Astrocyte (in vitro differentiated cells and primary cell): ENCODE measurements at regions not wholly inside any gene's neighbourhood (a gene's known extent, or its start where the extent isn't known, plus 50 kb on each side); places are given as distances from the start of the nearest gene placed in this dataset.

Experiments used
- DNase-seq: peaks from one replicate; pipeline ENCODE4 v3.0.0-alpha.2; 2010; ENCODE audit warnings: low read depth
- FAIRE-seq: peaks from 2 replicates; lab custom pipeline; 2011; peaks lifted over from hg19 to GRCh38; lab: Jason Lieb, UNC
- H2AFZ ChIP-seq: 2 replicates; pipeline ENCODE4 v1.6.0; 2012; ENCODE audit warnings: low read depth, low read length, inconsistent platforms
- H3K27ac ChIP-seq: 2 replicates; pipeline ENCODE4 v1.5.1; 2011; ENCODE audit warnings: low read depth, low read length, inconsistent platforms
- H3K27me3 ChIP-seq: 2 replicates; pipeline ENCODE4 v1.6.0; 2011; ENCODE audit warnings: low read length, inconsistent platforms; ENCODE audit not compliant: insufficient read depth
- H3K36me3 ChIP-seq: 2 replicates; pipeline ENCODE4 v1.5.1; 2011; ENCODE audit warnings: low read length, inconsistent platforms; ENCODE audit not compliant: insufficient read depth
- H3K4me1 ChIP-seq: 2 replicates; pipeline ENCODE4 v1.5.1; 2011; ENCODE audit warnings: low read length, inconsistent platforms; ENCODE audit not compliant: insufficient read depth
- H3K4me2 ChIP-seq: 2 replicates; pipeline ENCODE4 v1.6.0; 2012; ENCODE audit warnings: low read length, inconsistent platforms
- H3K4me3 ChIP-seq: 2 replicates; pipeline ENCODE4 v1.5.1; 2011; ENCODE audit warnings: low read depth, mild to moderate bottlenecking, low read length, inconsistent platforms; ENCODE audit not compliant: insufficient read depth
- H3K79me2 ChIP-seq: 2 replicates; pipeline ENCODE4 v1.6.0; 2012; ENCODE audit warnings: mild to moderate bottlenecking, low read length, inconsistent platforms; ENCODE audit not compliant: insufficient read depth
- H3K9ac ChIP-seq: 2 replicates; pipeline ENCODE4 v1.6.0; 2012; ENCODE audit warnings: mild to moderate bottlenecking, low read length, inconsistent platforms
- H3K9me3 ChIP-seq: 2 replicates; pipeline ENCODE4 v1.5.1; 2012; ENCODE audit warnings: low read depth, mild to moderate bottlenecking, low read length, inconsistent platforms; ENCODE audit not compliant: insufficient read depth
- H4K20me1 ChIP-seq: 2 replicates; pipeline ENCODE4 v1.6.0; 2012; ENCODE audit warnings: low read length, inconsistent platforms; ENCODE audit not compliant: insufficient read depth
- H3K27ac Mint-ChIP-seq: one replicate; pipeline ENCODE4 v1.8.0; 2021; ENCODE audit warnings: mild to moderate bottlenecking, mixed read lengths; ENCODE audit not compliant: unreplicated experiment
- H3K27me3 Mint-ChIP-seq: one replicate; pipeline ENCODE4 v1.8.0; 2021; ENCODE audit warnings: low read depth, mixed read lengths; ENCODE audit not compliant: unreplicated experiment
- H3K36me3 Mint-ChIP-seq: one replicate; pipeline ENCODE4 v1.8.0; 2021; ENCODE audit warnings: low read depth, mixed read lengths; ENCODE audit not compliant: unreplicated experiment
- H3K4me1 Mint-ChIP-seq: one replicate; pipeline ENCODE4 v1.8.0; 2021; ENCODE audit warnings: low read depth, mixed read lengths; ENCODE audit not compliant: unreplicated experiment
- H3K4me3 Mint-ChIP-seq: one replicate; pipeline ENCODE4 v1.8.0; 2021; ENCODE audit warnings: mild to moderate bottlenecking, moderate library complexity, mixed read lengths; ENCODE audit not compliant: unreplicated experiment
- H3K9me3 Mint-ChIP-seq: one replicate; pipeline ENCODE4 v1.8.0; 2021; ENCODE audit warnings: mild to moderate bottlenecking, mixed read lengths; ENCODE audit not compliant: unreplicated experiment
- EZH2 ChIP-seq: IDR thresholded peaks from 2 replicates; pipeline ENCODE4 v1.6.1; 2012; ENCODE audit warnings: mild to moderate bottlenecking, low read length, inconsistent platforms; ENCODE audit not compliant: insufficient read depth
- TF ChIP-seq, protein P1 (sequence below): IDR thresholded peaks from 2 replicates; pipeline ENCODE4 v1.5.1; 2011; ENCODE audit warnings: low read depth, mild to moderate bottlenecking, inconsistent platforms, low read length, moderate library complexity; ENCODE audit not compliant: insufficient read depth

DNA sequence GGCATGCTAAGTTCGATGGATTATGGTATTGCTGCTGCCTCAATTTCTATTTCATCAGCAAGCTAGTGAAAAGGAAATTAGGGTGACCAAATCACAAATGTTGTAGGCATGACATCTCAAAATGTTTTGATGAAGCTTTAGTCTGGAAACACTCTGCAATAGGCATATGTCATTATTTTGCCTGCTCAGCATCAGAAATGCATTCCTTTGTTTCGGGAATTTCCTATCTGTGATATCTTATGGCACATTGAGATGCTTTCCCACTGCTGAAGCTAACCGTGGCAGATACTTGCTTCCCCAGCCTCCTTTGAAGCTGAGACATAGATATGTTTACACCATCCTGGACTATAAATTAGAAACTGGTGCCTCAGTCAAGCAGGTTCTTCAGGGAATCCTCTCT, 119.7 kb downstream of the CDC42EP3 start:
- Mint-ChIP-seq H3K4me1 (peaks cover 2% of the 10 kb centered on the region), H3K36me3 (no peaks in the 10 kb centered on the region), H3K9me3 (no peaks in the 10 kb centered on the region), H3K27me3 (no peaks in the 10 kb centered on the region), H3K4me3 (no peak overlapping the region), H3K27ac (no peak overlapping the region)
- Histone ChIP-seq H3K4me1 (no peaks in the 10 kb centered on the region), H4K20me1 (no peaks in the 10 kb centered on the region), H3K27ac (no peak overlapping the region), H3K36me3 (no peaks in the 10 kb centered on the region), H3K4me3 (no peak overlapping the region), H3K27me3 (no peaks in the 10 kb centered on the region), H2AFZ (no peak overlapping the region), H3K9ac (no peak overlapping the region), H3K9me3 (no peaks in the 10 kb centered on the region), H3K4me2 (no peak overlapping the region), H3K79me2 (no peaks in the 10 kb centered on the region)
- no peak for FAIRE-seq
- no peak for DNase-seq
- TF ChIP-seq, protein P1, sequence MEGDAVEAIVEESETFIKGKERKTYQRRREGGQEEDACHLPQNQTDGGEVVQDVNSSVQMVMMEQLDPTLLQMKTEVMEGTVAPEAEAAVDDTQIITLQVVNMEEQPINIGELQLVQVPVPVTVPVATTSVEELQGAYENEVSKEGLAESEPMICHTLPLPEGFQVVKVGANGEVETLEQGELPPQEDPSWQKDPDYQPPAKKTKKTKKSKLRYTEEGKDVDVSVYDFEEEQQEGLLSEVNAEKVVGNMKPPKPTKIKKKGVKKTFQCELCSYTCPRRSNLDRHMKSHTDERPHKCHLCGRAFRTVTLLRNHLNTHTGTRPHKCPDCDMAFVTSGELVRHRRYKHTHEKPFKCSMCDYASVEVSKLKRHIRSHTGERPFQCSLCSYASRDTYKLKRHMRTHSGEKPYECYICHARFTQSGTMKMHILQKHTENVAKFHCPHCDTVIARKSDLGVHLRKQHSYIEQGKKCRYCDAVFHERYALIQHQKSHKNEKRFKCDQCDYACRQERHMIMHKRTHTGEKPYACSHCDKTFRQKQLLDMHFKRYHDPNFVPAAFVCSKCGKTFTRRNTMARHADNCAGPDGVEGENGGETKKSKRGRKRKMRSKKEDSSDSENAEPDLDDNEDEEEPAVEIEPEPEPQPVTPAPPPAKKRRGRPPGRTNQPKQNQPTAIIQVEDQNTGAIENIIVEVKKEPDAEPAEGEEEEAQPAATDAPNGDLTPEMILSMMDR = no peak
- TF ChIP-seq EZH2 = no peak

DNA sequence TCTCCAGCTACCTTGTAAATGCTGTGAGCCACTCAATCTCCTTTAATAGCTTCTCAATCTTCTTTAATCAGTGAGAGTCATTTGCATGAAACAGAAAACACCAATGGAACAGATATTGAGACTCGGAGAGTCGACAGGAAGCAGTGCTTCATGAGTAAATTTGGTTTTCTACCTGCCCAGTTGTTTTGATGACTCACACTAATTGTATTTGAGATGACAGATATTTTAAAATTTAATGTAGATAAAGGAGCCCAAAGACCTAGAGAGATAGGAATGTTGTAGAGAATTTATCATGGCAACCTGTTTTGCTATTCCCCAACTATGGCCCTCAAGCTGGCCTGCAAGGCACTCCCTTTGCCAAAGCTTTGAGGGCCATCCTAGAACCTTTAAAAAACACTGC, 119.1 kb downstream of the CDC42EP3 start:
- no peaks in the 10 kb centered on the region for H3K4me1 ChIP-seq
- no peaks in the 10 kb centered on the region for H3K36me3 Mint-ChIP-seq
- H3K27me3 Mint-ChIP-seq = peaks cover 4% of the 10 kb centered on the region
- peaks cover 7% of the 10 kb centered on the region for H3K4me1 Mint-ChIP-seq
- no peak overlapping the region for H2AFZ ChIP-seq
- no peak overlapping the region for H3K4me3 Mint-ChIP-seq
- no peak overlapping the region for H3K4me3 ChIP-seq
- no peaks in the 10 kb centered on the region for H4K20me1 ChIP-seq
- H3K79me2 ChIP-seq = no peaks in the 10 kb centered on the region
- H3K27ac Mint-ChIP-seq = no peak overlapping the region
- no peak for DNase-seq
- H3K9ac ChIP-seq = no peak overlapping the region
- FAIRE-seq = no peak
- no peaks in the 10 kb centered on the region for H3K9me3 ChIP-seq
- H3K9me3 Mint-ChIP-seq = no peaks in the 10 kb centered on the region
- H3K4me2 ChIP-seq = no peak overlapping the region
- H3K27me3 ChIP-seq = no peaks in the 10 kb centered on the region
- no peaks in the 10 kb centered on the region for H3K36me3 ChIP-seq
- TF ChIP-seq EZH2 = no peak
- TF ChIP-seq, protein P1 = no peak
- H3K27ac ChIP-seq = no peak overlapping the region

DNA sequence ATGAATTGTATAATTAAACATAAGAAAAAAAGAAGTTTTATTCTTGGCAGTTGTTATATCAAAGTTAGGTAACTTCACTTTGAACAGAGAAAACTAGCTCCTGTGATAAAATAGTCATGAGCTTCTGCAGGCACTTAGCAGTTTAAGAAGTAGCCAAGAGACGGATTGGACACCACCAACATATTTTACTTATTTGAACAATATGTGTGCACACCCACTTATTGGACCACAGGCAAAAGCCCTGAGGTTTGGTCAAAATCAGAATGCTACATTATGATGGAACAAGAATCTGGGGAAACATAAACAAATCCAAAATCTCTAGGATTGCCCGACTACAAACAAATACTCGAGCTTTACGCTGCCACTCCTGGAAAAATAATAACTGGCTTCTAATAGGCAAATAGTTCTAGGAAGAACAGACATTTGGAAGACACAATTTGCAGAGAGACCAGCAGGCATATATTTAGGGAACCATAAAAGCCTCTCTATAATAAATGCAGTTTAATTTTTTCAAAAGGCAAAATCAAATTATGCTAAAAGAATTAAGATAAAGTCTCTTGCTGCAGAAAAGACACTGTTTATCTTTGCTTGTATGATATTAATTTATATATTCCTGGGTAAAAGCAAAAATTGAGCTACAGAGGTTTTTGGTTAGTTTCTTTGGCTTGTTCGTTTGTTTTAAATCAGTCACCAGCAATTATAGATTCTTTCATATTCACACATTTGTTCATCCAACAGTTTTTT, 117.9 kb downstream of the CDC42EP3 start:
- H4K20me1 ChIP-seq = no peaks in the 10 kb centered on the region
- H3K36me3 ChIP-seq = no peaks in the 10 kb centered on the region
- H3K9ac ChIP-seq = no peak overlapping the region
- no peaks in the 10 kb centered on the region for H3K27me3 ChIP-seq
- no peaks in the 10 kb centered on the region for H3K9me3 Mint-ChIP-seq
- H3K27me3 Mint-ChIP-seq = peaks cover 5% of the 10 kb centered on the region
- no peaks in the 10 kb centered on the region for H3K9me3 ChIP-seq
- H3K4me1 Mint-ChIP-seq = peaks cover 10% of the 10 kb centered on the region
- no peak overlapping the region for H3K4me3 Mint-ChIP-seq
- no peak for TF ChIP-seq EZH2
- TF ChIP-seq, protein P1 = no peak
- H2AFZ ChIP-seq = no peak overlapping the region
- DNase-seq (no peak), FAIRE-seq (no peak)
- H3K27ac ChIP-seq = no peak overlapping the region
- no peak overlapping the region for H3K4me2 ChIP-seq
- H3K36me3 Mint-ChIP-seq = no peaks in the 10 kb centered on the region
- no peak overlapping the region for H3K27ac Mint-ChIP-seq
- H3K4me1 ChIP-seq = no peaks in the 10 kb centered on the region
- H3K79me2 ChIP-seq = no peaks in the 10 kb centered on the region
- H3K4me3 ChIP-seq = no peak overlapping the region
